ENCODE measurements at regions not wholly inside any gene's neighbourhood (a gene's known extent, or its start where the extent isn't known, plus 50 kb on each side); places are given as distances from the start of the nearest gene placed in this dataset.

GRCh38 chr2:118315606-118316005 is 227.3 kb downstream of the INSIG2 start:
- TF ChIP-seq, protein P1, sequence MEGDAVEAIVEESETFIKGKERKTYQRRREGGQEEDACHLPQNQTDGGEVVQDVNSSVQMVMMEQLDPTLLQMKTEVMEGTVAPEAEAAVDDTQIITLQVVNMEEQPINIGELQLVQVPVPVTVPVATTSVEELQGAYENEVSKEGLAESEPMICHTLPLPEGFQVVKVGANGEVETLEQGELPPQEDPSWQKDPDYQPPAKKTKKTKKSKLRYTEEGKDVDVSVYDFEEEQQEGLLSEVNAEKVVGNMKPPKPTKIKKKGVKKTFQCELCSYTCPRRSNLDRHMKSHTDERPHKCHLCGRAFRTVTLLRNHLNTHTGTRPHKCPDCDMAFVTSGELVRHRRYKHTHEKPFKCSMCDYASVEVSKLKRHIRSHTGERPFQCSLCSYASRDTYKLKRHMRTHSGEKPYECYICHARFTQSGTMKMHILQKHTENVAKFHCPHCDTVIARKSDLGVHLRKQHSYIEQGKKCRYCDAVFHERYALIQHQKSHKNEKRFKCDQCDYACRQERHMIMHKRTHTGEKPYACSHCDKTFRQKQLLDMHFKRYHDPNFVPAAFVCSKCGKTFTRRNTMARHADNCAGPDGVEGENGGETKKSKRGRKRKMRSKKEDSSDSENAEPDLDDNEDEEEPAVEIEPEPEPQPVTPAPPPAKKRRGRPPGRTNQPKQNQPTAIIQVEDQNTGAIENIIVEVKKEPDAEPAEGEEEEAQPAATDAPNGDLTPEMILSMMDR (IDR thresholded peaks at IDR 0.05), result no peak
- TF ChIP-seq REST (IDR thresholded peaks at IDR 0.05; ENCODE audit: low read depth, low read length) (no peak), EP300 (IDR thresholded peaks at IDR 0.05; ENCODE audit: borderline replicate concordance in 1 of 2, low read depth in 1 of 2, low read length in 1 of 2) (no peak), JUND (IDR thresholded peaks at IDR 0.05) (no peak), SIN3A (IDR thresholded peaks at IDR 0.05; ENCODE audit: borderline replicate concordance, low read depth, low read length) (no peak), POLR2AphosphoS5 (IDR thresholded peaks at IDR 0.05; ENCODE audit: low read depth, low read length) (no peak), TEAD4 (IDR thresholded peaks at IDR 0.05; ENCODE audit: borderline replicate concordance, insufficient read depth) (no peak)
